WTC11 (cell line): ENCODE measurements at regions not wholly inside any gene's neighbourhood (a gene's known extent, or its start where the extent isn't known, plus 50 kb on each side); places are given as distances from the start of the nearest gene placed in this dataset.

Experiments used
- ATAC-seq: fragments of 200-7000 bp; cut with Tn5 transposase; 2 replicates; pipeline ENCODE4 v1.10.0; 2021; ENCODE audit warnings: mild to moderate bottlenecking, moderate library complexity
- CTCF ChIA-PET: fragments of 300-600 bp; sonication (Branson Sonifier 250); formaldehyde crosslinking; loops from one replicate; lab custom pipeline; 2021; ENCODE audit warnings: antibody characterized with exemption; lab: Charles Lee
- POLR2A ChIA-PET: fragments of 350-600 bp; sonication (Branson Sonifier 250); formaldehyde crosslinking; loops from one replicate; lab custom pipeline; 2021; ENCODE audit warnings: antibody characterized with exemption; lab: Charles Lee
- DNase-seq: peaks from one replicate; pipeline ENCODE4 v3.0.0; 2021; ENCODE audit warnings: low spot score
- H3K27ac Mint-ChIP-seq: 2 replicates; pipeline ENCODE4 v1.8.0; 2021; ENCODE audit warnings: mixed read lengths
- H3K27me3 Mint-ChIP-seq: 2 replicates; pipeline ENCODE4 v1.8.0; 2021; ENCODE audit warnings: low read depth, mild to moderate bottlenecking, moderate library complexity, mixed read lengths
- H3K36me3 Mint-ChIP-seq: 2 replicates; pipeline ENCODE4 v1.8.0; 2021; ENCODE audit warnings: mixed read lengths
- H3K4me1 Mint-ChIP-seq: 2 replicates; pipeline ENCODE4 v1.8.0; 2022; ENCODE audit warnings: mixed read lengths
- H3K4me3 Mint-ChIP-seq: 2 replicates; pipeline ENCODE4 v1.8.0; 2021; ENCODE audit warnings: mild to moderate bottlenecking, moderate library complexity, mixed read lengths
- H3K9me3 Mint-ChIP-seq: 2 replicates; pipeline ENCODE4 v1.8.0; 2021; ENCODE audit warnings: mixed read lengths
- AR ChIP-seq: fragments of 250-450 bp; sonication (Bioruptor Pico); IDR thresholded peaks from 2 replicates; pipeline ENCODE4 v1.9.0; 2021; ENCODE audit warnings: mild to moderate bottlenecking
- ATF3 ChIP-seq: sonication (generic); formaldehyde crosslinking; conservative IDR thresholded peaks from 2 replicates; pipeline ENCODE4 v1.8.1; 2022; ENCODE audit warnings: mild to moderate bottlenecking, missing genetic modification reagents
- E2F5 ChIP-seq: sonication (generic); formaldehyde crosslinking; IDR thresholded peaks from 2 replicates; pipeline ENCODE4 v1.8.1; 2022; ENCODE audit warnings: mild to moderate bottlenecking, moderate library complexity, missing genetic modification reagents
- ESRRA ChIP-seq: sonication (generic); formaldehyde crosslinking; IDR thresholded peaks from 2 replicates; pipeline ENCODE4 v1.8.1; 2022; ENCODE audit warnings: mild to moderate bottlenecking, missing genetic modification reagents, borderline replicate concordance
- GABPB1 ChIP-seq: sonication (generic); formaldehyde crosslinking; IDR thresholded peaks from 2 replicates; pipeline ENCODE4 v1.8.1; 2023; ENCODE audit warnings: mild to moderate bottlenecking, missing genetic modification reagents
- GTF2I ChIP-seq: fragments of 250-450 bp; sonication (Bioruptor Pico); conservative IDR thresholded peaks from 2 replicates; pipeline ENCODE4 v1.4.0; 2021; ENCODE audit warnings: mild to moderate bottlenecking
- HMGA2 ChIP-seq: fragments of 250-450 bp; sonication (Bioruptor Pico); IDR thresholded peaks from 2 replicates; pipeline ENCODE4 v1.4.0; 2021; ENCODE audit warnings: mild to moderate bottlenecking, moderate library complexity
- NFYB ChIP-seq: sonication (generic); formaldehyde crosslinking; conservative IDR thresholded peaks from 2 replicates; pipeline ENCODE4 v1.8.0; 2022; ENCODE audit warnings: low read depth, missing genetic modification reagents
- RELA ChIP-seq: sonication (generic); formaldehyde crosslinking; IDR thresholded peaks from 2 replicates; pipeline ENCODE4 v1.8.1; 2022; ENCODE audit warnings: missing genetic modification reagents, mild to moderate bottlenecking, borderline replicate concordance
- TEAD4 ChIP-seq: sonication (generic); formaldehyde crosslinking; IDR thresholded peaks from 2 replicates; pipeline ENCODE4 v1.8.0; 2022; ENCODE audit warnings: mild to moderate bottlenecking, missing genetic modification reagents
- ZNF416 ChIP-seq: fragments of 250-450 bp; sonication (Bioruptor Pico); IDR thresholded peaks from 2 replicates; pipeline ENCODE4 v1.9.0; 2021; ENCODE audit warnings: mild to moderate bottlenecking, inconsistent platforms
- TF ChIP-seq, protein P1 (sequence below): fragments of 250-450 bp; sonication (Bioruptor Pico); IDR thresholded peaks from 2 replicates; pipeline ENCODE4 v2.1.2; 2022; ENCODE audit warnings: mild to moderate bottlenecking, moderate library complexity
- TF ChIP-seq, protein P2 (sequence below): sonication (generic); formaldehyde crosslinking; IDR thresholded peaks from 2 replicates; pipeline ENCODE4 v1.8.0; 2022; ENCODE audit warnings: missing genetic modification reagents
- TF ChIP-seq, protein P3 (sequence below): sonication (generic); formaldehyde crosslinking; IDR thresholded peaks from 2 replicates; pipeline ENCODE4 v1.8.0; 2023; ENCODE audit warnings: missing genetic modification reagents, mild to moderate bottlenecking, borderline replicate concordance

DNA sequence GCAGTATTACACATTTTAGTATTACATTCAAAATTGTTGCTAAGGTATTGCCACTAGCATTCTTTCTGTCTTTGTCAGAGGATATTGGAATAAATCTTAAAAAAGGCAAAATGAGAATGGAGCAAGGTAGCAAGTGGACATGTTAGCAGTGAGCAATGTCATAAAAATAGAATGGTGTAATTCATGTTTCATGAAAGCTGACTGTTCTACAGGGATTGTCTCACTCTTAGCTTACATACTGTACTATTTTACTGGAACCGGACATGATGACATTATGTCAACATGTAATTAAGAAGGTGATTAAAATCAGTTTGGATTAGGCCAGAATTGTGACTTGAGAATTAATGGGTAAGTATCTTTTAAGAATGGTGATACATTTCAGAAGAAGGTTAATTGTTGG is 1086.2 kb downstream of the STIM2 start:
- TF ChIP-seq, protein P1, sequence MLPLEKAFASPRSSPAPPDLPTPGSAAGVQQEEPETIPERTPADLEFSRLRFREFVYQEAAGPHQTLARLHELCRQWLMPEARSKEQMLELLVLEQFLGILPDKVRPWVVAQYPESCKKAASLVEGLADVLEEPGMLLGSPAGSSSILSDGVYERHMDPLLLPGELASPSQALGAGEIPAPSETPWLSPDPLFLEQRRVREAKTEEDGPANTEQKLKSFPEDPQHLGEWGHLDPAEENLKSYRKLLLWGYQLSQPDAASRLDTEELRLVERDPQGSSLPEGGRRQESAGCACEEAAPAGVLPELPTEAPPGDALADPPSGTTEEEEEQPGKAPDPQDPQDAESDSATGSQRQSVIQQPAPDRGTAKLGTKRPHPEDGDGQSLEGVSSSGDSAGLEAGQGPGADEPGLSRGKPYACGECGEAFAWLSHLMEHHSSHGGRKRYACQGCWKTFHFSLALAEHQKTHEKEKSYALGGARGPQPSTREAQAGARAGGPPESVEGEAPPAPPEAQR (CRISPR knock-in tag): no peak
- TF ChIP-seq GTF2I (no peak), ATF3 (no peak), NFYB (CRISPR knock-in tag) (no peak), RELA (no peak), GABPB1 (CRISPR knock-in tag) (no peak), HMGA2 (CRISPR knock-in tag) (no peak), ESRRA (no peak), AR (CRISPR knock-in tag) (no peak), E2F5 (no peak)
- TF ChIP-seq, protein P2, sequence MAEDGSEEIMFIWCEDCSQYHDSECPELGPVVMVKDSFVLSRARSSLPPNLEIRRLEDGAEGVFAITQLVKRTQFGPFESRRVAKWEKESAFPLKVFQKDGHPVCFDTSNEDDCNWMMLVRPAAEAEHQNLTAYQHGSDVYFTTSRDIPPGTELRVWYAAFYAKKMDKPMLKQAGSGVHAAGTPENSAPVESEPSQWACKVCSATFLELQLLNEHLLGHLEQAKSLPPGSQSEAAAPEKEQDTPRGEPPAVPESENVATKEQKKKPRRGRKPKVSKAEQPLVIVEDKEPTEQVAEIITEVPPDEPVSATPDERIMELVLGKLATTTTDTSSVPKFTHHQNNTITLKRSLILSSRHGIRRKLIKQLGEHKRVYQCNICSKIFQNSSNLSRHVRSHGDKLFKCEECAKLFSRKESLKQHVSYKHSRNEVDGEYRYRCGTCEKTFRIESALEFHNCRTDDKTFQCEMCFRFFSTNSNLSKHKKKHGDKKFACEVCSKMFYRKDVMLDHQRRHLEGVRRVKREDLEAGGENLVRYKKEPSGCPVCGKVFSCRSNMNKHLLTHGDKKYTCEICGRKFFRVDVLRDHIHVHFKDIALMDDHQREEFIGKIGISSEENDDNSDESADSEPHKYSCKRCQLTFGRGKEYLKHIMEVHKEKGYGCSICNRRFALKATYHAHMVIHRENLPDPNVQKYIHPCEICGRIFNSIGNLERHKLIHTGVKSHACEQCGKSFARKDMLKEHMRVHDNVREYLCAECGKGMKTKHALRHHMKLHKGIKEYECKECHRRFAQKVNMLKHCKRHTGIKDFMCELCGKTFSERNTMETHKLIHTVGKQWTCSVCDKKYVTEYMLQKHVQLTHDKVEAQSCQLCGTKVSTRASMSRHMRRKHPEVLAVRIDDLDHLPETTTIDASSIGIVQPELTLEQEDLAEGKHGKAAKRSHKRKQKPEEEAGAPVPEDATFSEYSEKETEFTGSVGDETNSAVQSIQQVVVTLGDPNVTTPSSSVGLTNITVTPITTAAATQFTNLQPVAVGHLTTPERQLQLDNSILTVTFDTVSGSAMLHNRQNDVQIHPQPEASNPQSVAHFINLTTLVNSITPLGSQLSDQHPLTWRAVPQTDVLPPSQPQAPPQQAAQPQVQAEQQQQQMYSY (CRISPR knock-in tag): no peak
- TF ChIP-seq, protein P3, sequence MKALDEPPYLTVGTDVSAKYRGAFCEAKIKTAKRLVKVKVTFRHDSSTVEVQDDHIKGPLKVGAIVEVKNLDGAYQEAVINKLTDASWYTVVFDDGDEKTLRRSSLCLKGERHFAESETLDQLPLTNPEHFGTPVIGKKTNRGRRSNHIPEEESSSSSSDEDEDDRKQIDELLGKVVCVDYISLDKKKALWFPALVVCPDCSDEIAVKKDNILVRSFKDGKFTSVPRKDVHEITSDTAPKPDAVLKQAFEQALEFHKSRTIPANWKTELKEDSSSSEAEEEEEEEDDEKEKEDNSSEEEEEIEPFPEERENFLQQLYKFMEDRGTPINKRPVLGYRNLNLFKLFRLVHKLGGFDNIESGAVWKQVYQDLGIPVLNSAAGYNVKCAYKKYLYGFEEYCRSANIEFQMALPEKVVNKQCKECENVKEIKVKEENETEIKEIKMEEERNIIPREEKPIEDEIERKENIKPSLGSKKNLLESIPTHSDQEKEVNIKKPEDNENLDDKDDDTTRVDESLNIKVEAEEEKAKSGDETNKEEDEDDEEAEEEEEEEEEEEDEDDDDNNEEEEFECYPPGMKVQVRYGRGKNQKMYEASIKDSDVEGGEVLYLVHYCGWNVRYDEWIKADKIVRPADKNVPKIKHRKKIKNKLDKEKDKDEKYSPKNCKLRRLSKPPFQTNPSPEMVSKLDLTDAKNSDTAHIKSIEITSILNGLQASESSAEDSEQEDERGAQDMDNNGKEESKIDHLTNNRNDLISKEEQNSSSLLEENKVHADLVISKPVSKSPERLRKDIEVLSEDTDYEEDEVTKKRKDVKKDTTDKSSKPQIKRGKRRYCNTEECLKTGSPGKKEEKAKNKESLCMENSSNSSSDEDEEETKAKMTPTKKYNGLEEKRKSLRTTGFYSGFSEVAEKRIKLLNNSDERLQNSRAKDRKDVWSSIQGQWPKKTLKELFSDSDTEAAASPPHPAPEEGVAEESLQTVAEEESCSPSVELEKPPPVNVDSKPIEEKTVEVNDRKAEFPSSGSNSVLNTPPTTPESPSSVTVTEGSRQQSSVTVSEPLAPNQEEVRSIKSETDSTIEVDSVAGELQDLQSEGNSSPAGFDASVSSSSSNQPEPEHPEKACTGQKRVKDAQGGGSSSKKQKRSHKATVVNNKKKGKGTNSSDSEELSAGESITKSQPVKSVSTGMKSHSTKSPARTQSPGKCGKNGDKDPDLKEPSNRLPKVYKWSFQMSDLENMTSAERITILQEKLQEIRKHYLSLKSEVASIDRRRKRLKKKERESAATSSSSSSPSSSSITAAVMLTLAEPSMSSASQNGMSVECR (CRISPR knock-in tag): no peak
- no peaks in the 10 kb centered on the region for H3K27me3 Mint-ChIP-seq
- no peak overlapping the region for H3K27ac Mint-ChIP-seq
- ATAC-seq: no peak
- H3K4me3 Mint-ChIP-seq: no peak overlapping the region
- CTCF ChIA-PET: no interaction called here
- H3K4me1 Mint-ChIP-seq: no peaks in the 10 kb centered on the region
- no peak for DNase-seq
- no peaks in the 10 kb centered on the region for H3K36me3 Mint-ChIP-seq
- H3K9me3 Mint-ChIP-seq: peaks cover 7% of the 10 kb centered on the region
- POLR2A ChIA-PET: no interaction called here

DNA sequence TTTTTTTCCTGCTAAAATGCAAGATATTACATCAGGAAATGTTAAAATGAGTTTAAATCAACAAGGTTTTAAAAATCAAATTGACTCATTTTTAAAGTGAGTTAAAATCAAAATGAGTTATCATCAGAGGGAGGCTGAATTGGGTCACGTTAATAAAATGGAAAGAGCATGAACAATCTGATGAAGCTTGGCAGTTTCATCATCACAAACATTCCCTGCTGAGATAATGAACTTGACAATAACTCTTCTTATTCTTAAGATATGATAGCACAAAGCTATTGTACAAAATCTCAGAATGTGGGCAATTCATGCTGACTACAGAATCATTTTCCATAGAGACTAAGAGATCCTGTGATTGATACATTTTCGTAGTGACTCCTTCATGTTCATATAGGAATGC is 1086.7 kb downstream of the STIM2 start:
- no peaks in the 10 kb centered on the region for H3K4me1 Mint-ChIP-seq
- TF ChIP-seq ATF3 (no peak), TEAD4 (CRISPR knock-in tag) (no peak), ZNF416 (CRISPR knock-in tag) (no peak)
- TF ChIP-seq, all 79 proteins: peak for 0
- DNase-seq (no peak), ATAC-seq (no peak)
- Mint-ChIP-seq H3K4me3 (no peak overlapping the region), H3K27ac (no peak overlapping the region), H3K27me3 (no peaks in the 10 kb centered on the region), H3K36me3 (no peaks in the 10 kb centered on the region), H3K9me3 (peaks cover 7% of the 10 kb centered on the region)
- POLR2A ChIA-PET: no interaction called here
- CTCF ChIA-PET: no interaction called here
